ENCODE measurements at regions not wholly inside any gene's neighbourhood (a gene's known extent, or its start where the extent isn't known, plus 50 kb on each side); places are given as distances from the start of the nearest gene placed in this dataset.

GRCh38 chr4:53764761-53765490 is 173.6 kb upstream of the LNX1 start:
- DNase-seq = no peak
- Histone ChIP-seq H3K36me3 (ENCODE audit: insufficient read depth, low read length) (no peaks in the 10 kb centered on the region), H3K79me2 (ENCODE audit: insufficient read depth, low read length) (no peaks in the 10 kb centered on the region), H2AFZ (ENCODE audit: low read depth, low read length) (no peak overlapping the region), H3K4me3 (ENCODE audit: low read depth in 1 of 2, low read length in 2 of 2) (no peak overlapping the region), H3K4me1 (ENCODE audit: insufficient read depth, low read length) (no peaks in the 10 kb centered on the region), H3K27ac (ENCODE audit: low read length) (no peak overlapping the region), H3K9ac (ENCODE audit: low read depth, low read length) (no peak overlapping the region), H4K20me1 (ENCODE audit: insufficient read depth, low read length) (no peaks in the 10 kb centered on the region), H3K4me2 (ENCODE audit: insufficient read depth, low read length) (no peak overlapping the region), H3K9me3 (ENCODE audit: insufficient read depth, low read length, severe bottlenecking) (no peaks in the 10 kb centered on the region), H3K27me3 (ENCODE audit: insufficient read depth, low read length, poor library complexity) (no peaks in the 10 kb centered on the region)
- TF ChIP-seq EZH2 (IDR thresholded peaks at IDR 0.05; ENCODE audit: borderline replicate concordance, low read depth, low read length, severe bottlenecking) (no peak), CTCF (IDR thresholded peaks at IDR 0.05; ENCODE audit: borderline replicate concordance, extremely low read depth, low read length, poor library complexity, severe bottlenecking) (no peak)
- ATAC-seq (ENCODE audit: insufficient read depth, low read depth) = no peak

- Histone ChIP-seq H4K20me1 (ENCODE audit: insufficient read depth, low read length) (no peaks in the 10 kb centered on the region), H3K4me2 (ENCODE audit: insufficient read depth, low read length) (no peak overlapping the region), H3K27me3 (ENCODE audit: insufficient read depth, low read length, poor library complexity) (no peaks in the 10 kb centered on the region), H3K9me3 (ENCODE audit: insufficient read depth, low read length, severe bottlenecking) (no peaks in the 10 kb centered on the region), H3K27ac (ENCODE audit: low read length) (no peak overlapping the region), H3K36me3 (ENCODE audit: insufficient read depth, low read length) (no peaks in the 10 kb centered on the region), H3K4me3 (ENCODE audit: low read depth in 1 of 2, low read length in 2 of 2) (no peak overlapping the region), H2AFZ (ENCODE audit: low read depth, low read length) (no peak overlapping the region), H3K9ac (ENCODE audit: low read depth, low read length) (no peak overlapping the region), H3K4me1 (ENCODE audit: insufficient read depth, low read length) (no peaks in the 10 kb centered on the region), H3K79me2 (ENCODE audit: insufficient read depth, low read length) (no peaks in the 10 kb centered on the region)
- no peak for ATAC-seq (ENCODE audit: insufficient read depth, low read depth)
- TF ChIP-seq CTCF (IDR thresholded peaks at IDR 0.05; ENCODE audit: borderline replicate concordance, extremely low read depth, low read length, poor library complexity, severe bottlenecking) (no peak), EZH2 (IDR thresholded peaks at IDR 0.05; ENCODE audit: borderline replicate concordance, low read depth, low read length, severe bottlenecking) (no peak)
- no peak for DNase-seq
Observed at GRCh38 chr4:53763813-53764597, 172.7 kb upstream of the LNX1 start.

- Histone ChIP-seq H3K4me3 (ENCODE audit: low read depth in 1 of 2, low read length in 2 of 2) (no peak overlapping the region), H3K9me3 (ENCODE audit: insufficient read depth, low read length, severe bottlenecking) (no peaks in the 10 kb centered on the region)
- no peak for DNase-seq
Observed at GRCh38 chr4:53755656-53756055, 164.4 kb upstream of the LNX1 start.

More at GRCh38 chr4:53755656-53756055, 164.4 kb upstream of the LNX1 start:
- Histone ChIP-seq H3K36me3 (ENCODE audit: insufficient read depth, low read length) (no peaks in the 10 kb centered on the region), H4K20me1 (ENCODE audit: insufficient read depth, low read length) (no peaks in the 10 kb centered on the region), H3K27me3 (ENCODE audit: insufficient read depth, low read length, poor library complexity) (no peaks in the 10 kb centered on the region), H3K9ac (ENCODE audit: low read depth, low read length) (no peak overlapping the region), H3K79me2 (ENCODE audit: insufficient read depth, low read length) (no peaks in the 10 kb centered on the region), H3K4me2 (ENCODE audit: insufficient read depth, low read length) (no peak overlapping the region), H3K4me1 (ENCODE audit: insufficient read depth, low read length) (no peaks in the 10 kb centered on the region), H3K27ac (ENCODE audit: low read length) (no peak overlapping the region), H2AFZ (ENCODE audit: low read depth, low read length) (no peak overlapping the region)
- TF ChIP-seq CTCF (IDR thresholded peaks at IDR 0.05; ENCODE audit: borderline replicate concordance, extremely low read depth, low read length, poor library complexity, severe bottlenecking) (no peak), EZH2 (IDR thresholded peaks at IDR 0.05; ENCODE audit: borderline replicate concordance, low read depth, low read length, severe bottlenecking) (no peak)
- no peak for ATAC-seq (ENCODE audit: insufficient read depth, low read depth)
